NT2/D1 (cell line): ENCODE measurements at regions not wholly inside any gene's neighbourhood (a gene's known extent, or its start where the extent isn't known, plus 50 kb on each side); places are given as distances from the start of the nearest gene placed in this dataset.

Experiments used
- YY1 ChIP-seq: IDR thresholded peaks from 2 replicates; pipeline ENCODE4 v1.6.1; 2011; ENCODE audit not compliant: insufficient read length, insufficient read depth
- ZNF274 ChIP-seq: IDR thresholded peaks from 2 replicates; pipeline ENCODE4 v1.6.1; 2011; ENCODE audit warnings: mild to moderate bottlenecking, low read depth, low read length

- TF ChIP-seq YY1 (no peak), ZNF274 (no peak)
Measured at GRCh38 chr21:38999161-38999560, 184.1 kb downstream of the PSMG1 start.
